SU-DHL-6 (cell line): ENCODE measurements at regions not wholly inside any gene's neighbourhood (a gene's known extent, or its start where the extent isn't known, plus 50 kb on each side); places are given as distances from the start of the nearest gene placed in this dataset.

Experiments
- EZH2phosphoT487 ChIP-seq: fragments of 200-600 bp; sonication (generic), shearing (Covaris generic); conservative IDR thresholded peaks from 2 replicates; pipeline ENCODE4 v1.6.1; 2018; ENCODE audit warnings: mild to moderate bottlenecking, antibody characterized with exemption, low read length, moderate library complexity, mixed read lengths
- TF ChIP-seq, protein P1 (sequence below): fragments of 200-600 bp; sonication (generic); IDR thresholded peaks from one replicate; pipeline ENCODE4 v1.5.1; 2017; ENCODE audit warnings: antibody characterized with exemption, mild to moderate bottlenecking, low read length, moderate library complexity; ENCODE audit not compliant: insufficient read depth, poor library complexity, severe bottlenecking

DNA sequence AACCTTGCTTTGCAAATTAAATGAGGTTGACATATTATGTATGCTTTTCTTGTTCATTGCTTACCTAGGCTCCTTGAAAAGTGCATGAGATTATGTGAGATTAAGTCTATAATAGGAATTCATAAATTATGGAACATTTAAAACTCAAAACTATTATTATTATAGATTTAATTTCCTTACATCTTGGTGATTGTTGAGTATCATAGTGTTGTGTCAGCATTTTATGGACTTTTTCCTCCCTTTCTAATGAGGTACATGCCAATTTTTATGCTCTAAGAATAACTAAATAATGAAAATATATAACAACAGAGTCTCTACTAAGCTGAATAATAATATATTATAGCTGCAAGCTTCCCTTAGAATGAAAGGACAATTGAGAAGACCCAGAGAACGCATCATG, 848.8 kb upstream of the AADAT start:
- TF ChIP-seq, protein P1, sequence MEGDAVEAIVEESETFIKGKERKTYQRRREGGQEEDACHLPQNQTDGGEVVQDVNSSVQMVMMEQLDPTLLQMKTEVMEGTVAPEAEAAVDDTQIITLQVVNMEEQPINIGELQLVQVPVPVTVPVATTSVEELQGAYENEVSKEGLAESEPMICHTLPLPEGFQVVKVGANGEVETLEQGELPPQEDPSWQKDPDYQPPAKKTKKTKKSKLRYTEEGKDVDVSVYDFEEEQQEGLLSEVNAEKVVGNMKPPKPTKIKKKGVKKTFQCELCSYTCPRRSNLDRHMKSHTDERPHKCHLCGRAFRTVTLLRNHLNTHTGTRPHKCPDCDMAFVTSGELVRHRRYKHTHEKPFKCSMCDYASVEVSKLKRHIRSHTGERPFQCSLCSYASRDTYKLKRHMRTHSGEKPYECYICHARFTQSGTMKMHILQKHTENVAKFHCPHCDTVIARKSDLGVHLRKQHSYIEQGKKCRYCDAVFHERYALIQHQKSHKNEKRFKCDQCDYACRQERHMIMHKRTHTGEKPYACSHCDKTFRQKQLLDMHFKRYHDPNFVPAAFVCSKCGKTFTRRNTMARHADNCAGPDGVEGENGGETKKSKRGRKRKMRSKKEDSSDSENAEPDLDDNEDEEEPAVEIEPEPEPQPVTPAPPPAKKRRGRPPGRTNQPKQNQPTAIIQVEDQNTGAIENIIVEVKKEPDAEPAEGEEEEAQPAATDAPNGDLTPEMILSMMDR = no peak
- TF ChIP-seq EZH2phosphoT487 = no peak
